HPDE6-E6E7 (cell line): ENCODE measurements at regions not wholly inside any gene's neighbourhood (a gene's known extent, or its start where the extent isn't known, plus 50 kb on each side); places are given as distances from the start of the nearest gene placed in this dataset.
"Not testable (repeated sequence)": the region's sequence is repeated elsewhere in the genome, so short reads cannot be mapped to it uniquely, and the experiment has no call there.

Source experiments
- DNase-seq: peaks from one replicate; pipeline ENCODE4 v3.0.0; 2011; ENCODE audit warnings: missing footprints; ENCODE audit errors: extremely low spot score

GRCh38 chr14:30426463-30426862, 132.5 kb upstream of the G2E3 start:
- DNase-seq: no peak

GRCh38 chr14:30427401-30427800, 131.6 kb upstream of the G2E3 start:
- DNase-seq: no peak

- no peak for DNase-seq
Measured at GRCh38 chr14:30427846-30428245, 131.1 kb upstream of the G2E3 start.

- DNase-seq: no peak
Measured at GRCh38 chr14:30431552-30431951, 127.4 kb upstream of the G2E3 start.

GRCh38 chr14:30440961-30441360, 118.0 kb upstream of the G2E3 start:
- DNase-seq: no peak

GRCh38 chr14:30443368-30444007, 115.5 kb upstream of the G2E3 start:
- peak; percentile 9 for DNase-seq

- DNase-seq: no peak
Measured at GRCh38 chr14:30444451-30444850, 114.5 kb upstream of the G2E3 start.

- no peak for DNase-seq
Measured at GRCh38 chr14:30445011-30445793, 113.8 kb upstream of the G2E3 start.

GRCh38 chr14:30445852-30446251, 113.1 kb upstream of the G2E3 start:
- DNase-seq: no peak

- peak; percentile 2 for DNase-seq
Measured at GRCh38 chr14:30450631-30451545, 108.1 kb upstream of the G2E3 start.

- DNase-seq: no peak
Measured at GRCh38 chr14:30456296-30456695, 102.7 kb upstream of the G2E3 start.

- no peak for DNase-seq
Measured at GRCh38 chr14:30462358-30462757, 96.6 kb upstream of the G2E3 start.

GRCh38 chr14:30464481-30464880, 94.5 kb upstream of the G2E3 start:
- DNase-seq: no peak

- no peak for DNase-seq
Measured at GRCh38 chr14:30468354-30468753, 90.6 kb upstream of the G2E3 start.

GRCh38 chr14:30471980-30472379, 87.0 kb upstream of the G2E3 start:
- no peak for DNase-seq

- DNase-seq: not testable (repeated sequence)
Measured at GRCh38 chr14:30473846-30474696, 84.9 kb upstream of the G2E3 start.

- no peak for DNase-seq
Measured at GRCh38 chr14:30482276-30482675, 76.7 kb upstream of the G2E3 start.

GRCh38 chr14:30484201-30484600, 74.8 kb upstream of the G2E3 start:
- DNase-seq: no peak

- DNase-seq: no peak
Measured at GRCh38 chr14:30484976-30485375, 74.0 kb upstream of the G2E3 start.

GRCh38 chr14:30496852-30497251, 62.1 kb upstream of the G2E3 start:
- no peak for DNase-seq

- DNase-seq: no peak
Measured at GRCh38 chr14:30499358-30499757, 59.6 kb upstream of the G2E3 start.
